ENCODE measurements at regions not wholly inside any gene's neighbourhood (a gene's known extent, or its start where the extent isn't known, plus 50 kb on each side); places are given as distances from the start of the nearest gene placed in this dataset.

GRCh38 chr21:38950435-38951094 lies 144.8 kb downstream of the ETS2 start (continued):
- TF ChIP-seq, protein P1, sequence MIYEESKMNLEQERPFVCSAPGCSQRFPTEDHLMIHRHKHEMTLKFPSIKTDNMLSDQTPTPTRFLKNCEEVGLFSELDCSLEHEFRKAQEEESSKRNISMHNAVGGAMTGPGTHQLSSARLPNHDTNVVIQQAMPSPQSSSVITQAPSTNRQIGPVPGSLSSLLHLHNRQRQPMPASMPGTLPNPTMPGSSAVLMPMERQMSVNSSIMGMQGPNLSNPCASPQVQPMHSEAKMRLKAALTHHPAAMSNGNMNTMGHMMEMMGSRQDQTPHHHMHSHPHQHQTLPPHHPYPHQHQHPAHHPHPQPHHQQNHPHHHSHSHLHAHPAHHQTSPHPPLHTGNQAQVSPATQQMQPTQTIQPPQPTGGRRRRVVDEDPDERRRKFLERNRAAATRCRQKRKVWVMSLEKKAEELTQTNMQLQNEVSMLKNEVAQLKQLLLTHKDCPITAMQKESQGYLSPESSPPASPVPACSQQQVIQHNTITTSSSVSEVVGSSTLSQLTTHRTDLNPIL (CRISPR knock-in tag; IDR thresholded peaks at IDR 0.05; ENCODE audit: low read depth), result no peak
- TF ChIP-seq TOX (CRISPR knock-in tag; IDR thresholded peaks at IDR 0.05; ENCODE audit: borderline replicate concordance) (no peak), ESRRG (CRISPR knock-in tag; IDR thresholded peaks at IDR 0.05) (no peak), GLIS3 (CRISPR knock-in tag; IDR thresholded peaks at IDR 0.05) (no peak)
- TF ChIP-seq, protein P2, sequence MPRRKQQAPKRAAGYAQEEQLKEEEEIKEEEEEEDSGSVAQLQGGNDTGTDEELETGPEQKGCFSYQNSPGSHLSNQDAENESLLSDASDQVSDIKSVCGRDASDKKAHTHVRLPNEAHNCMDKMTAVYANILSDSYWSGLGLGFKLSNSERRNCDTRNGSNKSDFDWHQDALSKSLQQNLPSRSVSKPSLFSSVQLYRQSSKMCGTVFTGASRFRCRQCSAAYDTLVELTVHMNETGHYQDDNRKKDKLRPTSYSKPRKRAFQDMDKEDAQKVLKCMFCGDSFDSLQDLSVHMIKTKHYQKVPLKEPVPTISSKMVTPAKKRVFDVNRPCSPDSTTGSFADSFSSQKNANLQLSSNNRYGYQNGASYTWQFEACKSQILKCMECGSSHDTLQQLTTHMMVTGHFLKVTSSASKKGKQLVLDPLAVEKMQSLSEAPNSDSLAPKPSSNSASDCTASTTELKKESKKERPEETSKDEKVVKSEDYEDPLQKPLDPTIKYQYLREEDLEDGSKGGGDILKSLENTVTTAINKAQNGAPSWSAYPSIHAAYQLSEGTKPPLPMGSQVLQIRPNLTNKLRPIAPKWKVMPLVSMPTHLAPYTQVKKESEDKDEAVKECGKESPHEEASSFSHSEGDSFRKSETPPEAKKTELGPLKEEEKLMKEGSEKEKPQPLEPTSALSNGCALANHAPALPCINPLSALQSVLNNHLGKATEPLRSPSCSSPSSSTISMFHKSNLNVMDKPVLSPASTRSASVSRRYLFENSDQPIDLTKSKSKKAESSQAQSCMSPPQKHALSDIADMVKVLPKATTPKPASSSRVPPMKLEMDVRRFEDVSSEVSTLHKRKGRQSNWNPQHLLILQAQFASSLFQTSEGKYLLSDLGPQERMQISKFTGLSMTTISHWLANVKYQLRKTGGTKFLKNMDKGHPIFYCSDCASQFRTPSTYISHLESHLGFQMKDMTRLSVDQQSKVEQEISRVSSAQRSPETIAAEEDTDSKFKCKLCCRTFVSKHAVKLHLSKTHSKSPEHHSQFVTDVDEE (CRISPR knock-in tag; IDR thresholded peaks at IDR 0.05), result no peak

DNA sequence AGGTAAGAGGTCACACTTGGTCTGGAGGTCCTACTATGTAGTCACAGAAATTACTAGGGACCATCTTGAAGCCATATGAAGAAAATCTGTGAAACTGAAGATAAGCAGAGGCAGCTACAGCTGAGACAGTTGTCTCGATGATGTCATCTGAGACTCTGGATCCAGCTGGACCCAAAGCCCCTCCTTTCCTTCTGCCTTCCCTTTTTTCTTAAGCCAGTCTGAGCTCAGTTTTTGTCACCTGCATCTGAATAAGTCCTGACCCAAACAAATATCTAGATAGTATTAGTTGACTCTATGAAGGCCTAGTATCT lies 143.3 kb downstream of the ETS2 start:
- no peak for ATAC-seq
- TF ChIP-seq OSR1 (CRISPR knock-in tag; IDR thresholded peaks at IDR 0.05) (no peak), RARB (CRISPR knock-in tag; IDR thresholded peaks at IDR 0.05) (no peak)

GRCh38 chr21:38948377-38949069 lies 142.8 kb downstream of the ETS2 start:
- ATAC-seq, result no peak
- TF ChIP-seq POU6F1 (CRISPR knock-in tag; IDR thresholded peaks at IDR 0.05; ENCODE audit: borderline replicate concordance, low read depth) (no peak), ZC3H10 (CRISPR knock-in tag; IDR thresholded peaks at IDR 0.05) (no peak), ZFP30 (CRISPR knock-in tag; IDR thresholded peaks at IDR 0.05) (no peak), BACH2 (CRISPR knock-in tag; IDR thresholded peaks at IDR 0.05; ENCODE audit: borderline replicate concordance) (no peak), OSR1 (CRISPR knock-in tag; IDR thresholded peaks at IDR 0.05) (no peak), PPARA (CRISPR knock-in tag; IDR thresholded peaks at IDR 0.05; ENCODE audit: borderline replicate concordance) (no peak), ZNF70 (CRISPR knock-in tag; IDR thresholded peaks at IDR 0.05) (no peak), ZNF565 (CRISPR knock-in tag; conservative IDR thresholded peaks at IDR 0.05; ENCODE audit: low read depth) (no peak)
- TF ChIP-seq, protein P2 (CRISPR knock-in tag; IDR thresholded peaks at IDR 0.05), result no peak

DNA sequence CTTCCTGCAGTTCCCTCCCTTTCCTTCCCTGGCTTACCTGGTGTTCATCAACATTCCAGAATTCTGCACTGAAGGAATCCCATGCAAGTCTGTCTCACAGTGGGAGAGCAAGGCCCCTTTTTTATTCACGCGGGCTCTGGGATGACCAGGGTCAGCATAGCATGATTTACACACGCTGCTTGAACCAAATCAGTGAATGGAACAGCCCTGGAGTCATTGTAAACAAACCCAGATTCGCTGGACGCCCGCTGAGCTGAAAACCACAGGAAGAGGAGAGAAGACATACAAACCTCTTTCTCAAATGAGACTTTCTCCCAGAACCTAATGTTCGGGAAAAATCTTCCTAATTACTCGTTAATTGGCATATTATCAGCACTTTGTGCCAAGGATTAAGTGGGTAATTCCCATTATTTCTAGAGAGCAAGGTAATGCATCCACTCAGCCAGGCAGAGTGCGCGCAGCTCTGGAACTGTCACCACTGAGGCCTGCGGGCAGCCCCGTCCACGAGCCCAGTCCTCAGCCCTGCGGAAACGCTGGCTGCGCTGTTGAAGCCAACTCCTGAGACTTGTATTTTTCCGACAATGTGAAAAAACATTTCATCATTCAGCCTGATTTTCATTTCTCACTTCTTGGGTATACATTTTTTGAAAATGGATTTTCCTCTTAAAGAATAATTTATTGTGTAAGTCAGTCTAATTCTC lies 140.0 kb downstream of the ETS2 start:
- ATAC-seq, result no peak
- TF ChIP-seq CSDC2 (CRISPR knock-in tag; IDR thresholded peaks at IDR 0.05) (no peak), BACH2 (CRISPR knock-in tag; IDR thresholded peaks at IDR 0.05; ENCODE audit: borderline replicate concordance) (no peak), ARNTL (CRISPR knock-in tag; IDR thresholded peaks at IDR 0.05; ENCODE audit: borderline replicate concordance, low read depth) (no peak), ZFP30 (CRISPR knock-in tag; IDR thresholded peaks at IDR 0.05) (no peak), CSRNP3 (CRISPR knock-in tag; IDR thresholded peaks at IDR 0.05) (no peak), PPARA (CRISPR knock-in tag; IDR thresholded peaks at IDR 0.05; ENCODE audit: borderline replicate concordance) (no peak)
- TF ChIP-seq, protein P3, sequence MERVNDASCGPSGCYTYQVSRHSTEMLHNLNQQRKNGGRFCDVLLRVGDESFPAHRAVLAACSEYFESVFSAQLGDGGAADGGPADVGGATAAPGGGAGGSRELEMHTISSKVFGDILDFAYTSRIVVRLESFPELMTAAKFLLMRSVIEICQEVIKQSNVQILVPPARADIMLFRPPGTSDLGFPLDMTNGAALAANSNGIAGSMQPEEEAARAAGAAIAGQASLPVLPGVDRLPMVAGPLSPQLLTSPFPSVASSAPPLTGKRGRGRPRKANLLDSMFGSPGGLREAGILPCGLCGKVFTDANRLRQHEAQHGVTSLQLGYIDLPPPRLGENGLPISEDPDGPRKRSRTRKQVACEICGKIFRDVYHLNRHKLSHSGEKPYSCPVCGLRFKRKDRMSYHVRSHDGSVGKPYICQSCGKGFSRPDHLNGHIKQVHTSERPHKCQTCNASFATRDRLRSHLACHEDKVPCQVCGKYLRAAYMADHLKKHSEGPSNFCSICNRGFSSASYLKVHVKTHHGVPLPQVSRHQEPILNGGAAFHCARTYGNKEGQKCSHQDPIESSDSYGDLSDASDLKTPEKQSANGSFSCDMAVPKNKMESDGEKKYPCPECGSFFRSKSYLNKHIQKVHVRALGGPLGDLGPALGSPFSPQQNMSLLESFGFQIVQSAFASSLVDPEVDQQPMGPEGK (CRISPR knock-in tag; IDR thresholded peaks at IDR 0.05; ENCODE audit: borderline replicate concordance), result no peak
- TF ChIP-seq, protein P2 (CRISPR knock-in tag; IDR thresholded peaks at IDR 0.05), result no peak
